Ovary (tissue), 3 donors: ENCODE measurements at regions not wholly inside any gene's neighbourhood (a gene's known extent, or its start where the extent isn't known, plus 50 kb on each side); places are given as distances from the start of the nearest gene placed in this dataset.

ENCODE experiments used
- CTCF ChIP-seq, 3 donors: fragments of 450-650 bp in 2 of 3; fragments of 200-600 bp in 1 of 3; IDR thresholded peaks; one replicate each; pipeline versions ENCODE4 v1.5.1 to v1.8.0; 2016 to 2022; ENCODE audit warnings: antibody characterized with exemption in 3 of 3, mild to moderate bottlenecking in 1 of 3
- POLR2A ChIP-seq: fragments of 450-650 bp; IDR thresholded peaks from one replicate; pipeline ENCODE4 v1.6.1; 2017; ENCODE audit warnings: antibody characterized with exemption, mild to moderate bottlenecking, moderate library complexity
- donor health status: DM: no; HTN: no; CAD: no.

- TF ChIP-seq POLR2A (no peak), CTCF (IDR thresholded peaks at IDR 0.05) (no peak)
Observed at GRCh38 chr21:16605597-16605996, 875.8 kb downstream of the USP25 start.
